ENCODE measurements at regions not wholly inside any gene's neighbourhood (a gene's known extent, or its start where the extent isn't known, plus 50 kb on each side); places are given as distances from the start of the nearest gene placed in this dataset.
"Not testable (repeated sequence)": the region's sequence is repeated elsewhere in the genome, so short reads cannot be mapped to it uniquely, and the experiment has no call there.

DNA sequence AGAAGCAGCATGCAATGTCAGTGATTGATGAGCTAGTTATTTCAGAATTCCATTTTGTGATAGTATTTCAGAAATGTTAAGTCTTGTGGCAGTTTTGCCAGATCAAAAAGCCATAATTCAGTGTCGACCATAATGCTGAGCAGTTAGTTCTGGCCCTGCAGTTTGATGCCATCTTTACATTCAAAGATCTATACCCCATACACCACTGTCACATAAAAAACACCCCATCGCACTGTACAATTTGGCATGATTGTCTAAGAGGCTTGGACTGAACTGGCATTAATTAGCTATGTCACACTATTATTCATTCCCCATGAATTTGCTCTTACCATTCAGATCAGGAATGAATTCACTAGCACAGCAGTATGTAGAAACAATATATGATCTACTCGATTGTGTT, 127.7 kb upstream of the EPHA3 start:
- DNase-seq: no peak

DNA sequence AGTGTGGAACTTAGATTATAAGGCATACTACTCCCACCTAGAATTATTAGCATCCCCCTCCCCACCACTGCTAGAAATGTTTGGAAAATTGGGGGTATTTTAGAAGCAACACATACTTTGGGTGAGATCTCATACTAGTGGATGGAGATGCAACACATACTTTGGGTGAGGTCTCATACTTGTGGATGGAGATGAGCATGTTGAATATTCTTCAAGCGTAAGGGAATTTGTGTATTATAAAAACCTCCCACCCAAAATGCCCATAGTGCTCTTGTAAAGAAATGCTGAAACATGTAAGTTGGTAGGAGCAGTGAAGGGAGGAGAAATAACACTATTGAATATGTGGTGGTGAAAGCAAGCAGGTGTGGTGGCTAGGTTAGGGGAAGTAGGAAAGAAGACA, 124.0 kb upstream of the EPHA3 start:
- DNase-seq: no peak

DNA sequence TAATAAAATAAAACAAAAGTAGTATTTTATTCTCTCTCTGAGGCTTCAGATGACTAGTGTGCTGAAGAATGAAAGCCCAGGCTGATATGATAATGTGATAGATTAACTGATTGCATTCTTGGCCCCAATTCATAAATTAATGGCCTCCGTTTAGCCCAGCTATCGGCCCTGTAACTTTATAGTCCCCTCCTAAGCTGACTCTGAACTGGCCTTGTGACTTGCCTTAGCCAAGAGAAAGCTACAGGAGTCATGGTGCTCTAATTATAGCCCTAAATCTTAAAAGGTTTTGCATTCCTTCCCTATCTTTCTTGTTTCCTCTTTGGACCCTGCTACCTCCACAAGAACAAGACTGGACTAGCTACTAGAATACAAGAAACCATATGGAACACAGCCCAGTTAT, 123.2 kb upstream of the EPHA3 start:
- no peak for DNase-seq

DNA sequence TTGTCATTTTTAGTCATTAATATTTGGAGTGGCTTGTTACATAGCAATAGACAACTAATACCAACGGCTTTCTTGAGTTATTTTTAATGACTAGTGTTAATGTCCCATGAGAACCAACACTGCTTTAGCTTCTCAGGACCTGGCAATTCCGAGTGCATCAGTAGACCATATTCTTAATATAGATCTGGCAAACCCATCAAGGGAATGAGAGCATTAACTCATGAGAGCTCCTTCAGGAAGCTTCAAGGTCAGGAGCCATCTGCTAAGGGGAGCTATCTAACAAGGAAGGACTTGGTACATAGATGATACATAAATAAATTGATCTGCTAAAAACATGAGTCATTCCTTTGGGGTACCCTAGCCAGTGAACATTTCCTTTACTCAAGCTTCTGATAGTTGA, 122.6 kb upstream of the EPHA3 start:
- DNase-seq: no peak

DNA sequence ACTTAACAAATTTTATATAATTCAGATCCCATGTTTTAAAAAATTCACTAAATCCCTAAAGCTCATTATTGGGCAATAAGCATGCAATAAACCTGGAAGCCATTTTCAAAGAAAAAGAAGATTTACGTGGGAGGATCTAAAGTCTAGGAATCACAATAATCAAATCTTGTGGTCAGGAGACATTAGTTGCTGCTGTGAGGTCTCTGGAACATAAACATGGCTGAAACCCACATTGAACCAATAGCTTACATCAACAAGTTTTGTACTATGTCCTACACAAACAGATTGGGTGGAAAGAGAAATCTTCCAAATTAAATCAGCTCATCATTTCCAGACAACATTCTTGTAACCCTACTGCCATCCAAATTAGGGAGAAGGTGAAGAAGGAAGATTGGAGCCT, 121.9 kb upstream of the EPHA3 start:
- DNase-seq: no peak

DNA sequence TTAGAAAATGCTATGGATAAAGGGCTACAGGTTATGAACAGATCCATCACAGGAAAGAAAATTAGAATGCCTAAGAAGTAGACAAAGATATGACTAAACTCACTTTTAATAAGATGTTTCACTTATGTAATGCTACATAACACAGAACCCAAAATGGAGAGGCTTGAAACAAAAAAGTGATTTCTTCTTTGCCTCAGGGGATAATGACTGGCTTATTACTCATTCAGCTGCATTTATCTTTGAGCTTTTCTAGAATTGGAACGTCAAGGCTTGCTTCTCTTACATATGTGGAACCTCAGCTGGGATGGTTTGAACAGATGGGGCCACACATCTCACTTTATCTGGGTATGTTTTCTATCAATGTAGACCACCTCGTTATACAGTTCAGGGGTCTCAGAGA, 120.6 kb upstream of the EPHA3 start:
- no peak for DNase-seq

DNA sequence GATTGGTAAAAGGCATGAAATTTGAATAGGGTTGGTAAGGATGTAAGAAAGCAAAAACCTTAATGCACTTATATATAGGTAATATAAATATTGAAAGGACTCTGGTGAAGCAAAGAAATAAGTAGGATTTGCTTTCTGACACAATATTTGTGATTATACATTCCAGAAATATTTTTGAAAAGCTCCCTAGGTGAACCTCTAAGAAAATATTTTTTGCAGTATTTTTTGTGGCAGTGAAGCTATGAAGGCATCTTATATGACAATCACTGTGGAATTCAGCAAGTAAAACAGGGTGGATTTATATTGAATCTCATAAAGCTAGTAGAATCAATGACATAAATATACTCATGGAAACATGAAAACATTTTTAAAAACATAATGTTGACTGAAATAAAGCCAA, 119.6 kb upstream of the EPHA3 start:
- DNase-seq: no peak

DNA sequence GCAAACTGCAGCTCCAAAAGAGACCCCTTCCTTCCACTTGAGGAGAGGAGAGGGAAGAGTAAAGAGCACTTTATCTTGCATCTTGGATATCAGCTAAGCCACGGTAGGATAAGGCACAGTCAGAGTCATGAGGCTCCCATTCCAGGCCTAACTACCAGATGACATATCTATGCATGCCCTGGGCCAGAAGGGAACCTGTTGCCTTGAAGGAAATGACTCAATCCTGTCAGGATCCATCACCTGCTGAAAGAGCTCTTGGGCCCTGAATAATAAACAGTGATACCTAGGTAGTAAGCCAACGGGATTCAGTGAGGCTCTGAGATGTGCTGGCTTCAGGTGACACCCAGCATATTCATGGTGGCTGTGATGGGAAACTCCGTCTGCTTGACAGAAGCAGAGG, 118.5 kb upstream of the EPHA3 start:
- no peak for DNase-seq

DNA sequence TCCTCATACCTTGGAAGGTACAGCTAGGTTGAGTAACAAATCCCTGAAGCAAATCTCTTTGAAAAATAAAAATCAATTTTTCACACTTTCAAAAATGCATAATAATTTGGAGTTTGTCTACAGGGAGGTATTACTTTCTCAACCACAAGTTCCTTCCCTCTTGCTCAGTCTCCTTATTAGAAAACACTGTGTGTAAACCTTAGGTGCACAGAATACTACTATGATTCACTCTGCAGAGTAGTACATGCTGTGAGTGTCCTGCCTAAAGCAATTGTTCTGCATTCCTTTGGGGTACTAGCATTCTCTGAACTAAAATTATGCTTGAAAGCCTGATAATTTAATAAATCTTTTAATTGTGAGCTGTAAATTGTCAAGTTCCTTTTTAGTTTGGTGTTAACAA, 115.9 kb upstream of the EPHA3 start:
- DNase-seq: no peak

DNA sequence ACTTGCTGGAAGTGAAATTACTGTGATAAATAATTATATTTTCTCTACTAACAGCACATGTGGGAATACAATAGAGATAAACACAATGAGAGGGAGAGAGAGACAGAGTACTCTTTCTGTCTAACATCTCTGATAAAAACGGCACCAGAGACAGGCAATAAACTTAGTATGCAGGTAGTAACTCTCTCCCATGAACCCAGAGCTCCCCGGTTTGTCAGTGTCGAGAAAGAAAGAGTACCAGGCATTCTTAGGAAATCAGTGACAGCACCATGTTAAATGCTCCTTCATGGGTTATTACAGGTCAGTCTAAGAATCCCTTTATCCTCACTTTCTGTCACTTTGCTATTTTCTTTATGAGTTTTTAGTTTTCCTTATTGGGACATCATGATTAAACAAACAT, 110.7 kb upstream of the EPHA3 start:
- DNase-seq: no peak

DNA sequence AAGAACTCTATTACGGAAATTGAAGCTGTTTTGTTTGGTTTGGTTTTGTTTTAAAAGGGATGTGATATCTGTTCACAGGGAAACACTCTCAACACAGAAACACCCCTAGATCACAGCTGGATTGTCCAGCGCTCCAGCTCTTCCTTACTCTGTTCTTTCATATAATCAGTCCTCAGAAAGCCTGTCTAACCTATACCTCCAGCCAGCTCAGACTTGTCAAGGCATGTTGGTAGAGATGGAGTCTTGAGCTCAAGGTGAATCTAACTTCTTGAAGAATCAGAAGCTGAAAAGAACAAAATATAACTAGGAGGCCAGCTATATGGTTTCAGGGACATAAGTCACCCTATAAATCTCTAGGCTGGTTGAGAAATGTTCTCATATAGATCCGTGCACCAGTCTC, 110.2 kb upstream of the EPHA3 start:
- no peak for DNase-seq

DNA sequence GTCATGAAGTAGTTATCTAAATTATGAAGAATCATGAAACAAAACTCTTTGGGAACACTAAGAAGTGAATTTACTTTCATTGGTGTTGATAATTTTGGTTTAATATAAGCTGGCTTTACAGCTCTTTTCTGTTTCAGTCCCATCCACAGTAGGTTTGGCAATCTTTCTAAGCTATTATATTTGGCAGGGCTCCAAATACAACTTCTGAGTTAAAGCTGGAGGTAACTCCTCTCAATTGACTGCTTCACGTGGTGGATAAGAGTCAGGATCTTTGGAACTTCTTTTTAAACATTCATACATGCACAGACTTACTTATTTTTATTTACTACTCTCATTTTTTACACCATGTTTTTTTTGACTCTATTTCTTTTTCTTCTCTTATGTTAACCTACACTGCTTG, 106.5 kb upstream of the EPHA3 start:
- DNase-seq: no peak

DNA sequence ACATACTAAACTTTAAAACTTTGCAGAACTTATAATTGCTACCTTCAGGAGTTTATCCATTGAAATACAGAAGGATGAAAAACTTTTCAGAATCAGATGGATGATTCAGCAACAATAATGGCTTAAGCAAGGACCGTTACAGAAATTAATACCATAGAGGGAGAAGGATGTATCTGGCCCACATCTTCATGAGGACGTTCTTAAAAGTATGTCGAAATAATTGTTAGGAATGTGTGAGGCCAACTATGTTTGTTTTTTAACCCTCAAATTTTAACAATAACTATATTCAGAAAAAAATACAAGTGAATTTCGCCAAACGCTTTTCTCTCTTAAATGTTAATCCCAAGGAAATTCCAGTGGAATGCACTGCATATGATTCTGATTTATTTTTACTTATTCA, 105.2 kb upstream of the EPHA3 start:
- DNase-seq: no peak

DNA sequence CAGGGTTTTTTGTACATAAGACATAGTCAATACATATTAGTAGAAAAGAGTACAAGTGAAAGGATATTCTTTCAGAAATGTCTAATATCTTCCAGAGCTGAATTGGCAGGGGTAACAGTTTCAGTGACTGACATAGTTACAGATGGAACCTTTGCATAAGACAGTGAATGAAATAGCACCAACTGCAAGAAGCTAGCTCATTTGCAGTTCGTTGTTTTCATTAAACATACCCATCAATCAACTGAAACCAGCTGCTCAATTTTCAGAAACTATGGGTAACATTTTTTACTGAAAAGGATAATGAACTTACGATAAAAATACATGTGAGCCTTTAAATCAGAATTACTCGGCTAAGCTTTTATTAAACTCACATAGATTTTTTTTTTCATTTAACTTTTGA, 93.9 kb upstream of the EPHA3 start:
- no peak for DNase-seq

DNA sequence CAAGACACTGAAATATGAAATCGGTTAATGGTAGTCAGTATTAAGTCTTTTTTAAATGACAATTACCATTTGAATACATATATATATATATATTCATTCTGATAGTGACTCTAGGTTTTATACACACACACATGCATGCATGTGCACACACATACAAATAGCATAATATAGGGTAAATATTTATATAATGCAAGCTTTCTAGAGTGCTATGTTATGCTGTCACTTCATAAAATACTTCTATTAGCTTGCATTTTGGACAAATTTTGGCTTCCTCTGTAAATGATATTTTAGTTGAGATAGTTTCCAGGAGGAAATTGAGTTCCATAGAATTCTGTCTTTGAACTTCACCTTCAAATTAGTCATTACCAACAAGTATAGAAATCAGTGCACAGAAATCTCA, 89.9 kb upstream of the EPHA3 start:
- DNase-seq: no peak

DNA sequence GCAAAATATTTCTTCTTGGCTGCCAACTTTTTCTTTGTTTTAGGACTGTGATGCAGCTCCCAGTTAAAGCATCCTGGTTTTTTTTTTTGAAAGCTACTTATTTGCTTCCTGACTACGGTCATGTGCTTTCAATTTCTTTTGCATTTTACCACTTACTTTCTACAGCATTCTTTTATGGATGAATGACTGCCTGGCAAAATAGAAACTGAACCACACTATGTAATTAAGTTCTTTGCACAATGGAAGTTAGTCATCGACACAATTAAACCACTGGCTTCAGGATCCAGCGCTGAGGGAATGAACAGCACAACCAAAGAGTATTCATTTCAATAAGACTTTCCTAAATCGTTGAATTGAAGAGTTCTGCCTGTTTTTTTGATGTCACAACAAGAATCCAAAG, 82.2 kb upstream of the EPHA3 start:
- DNase-seq: no peak

DNA sequence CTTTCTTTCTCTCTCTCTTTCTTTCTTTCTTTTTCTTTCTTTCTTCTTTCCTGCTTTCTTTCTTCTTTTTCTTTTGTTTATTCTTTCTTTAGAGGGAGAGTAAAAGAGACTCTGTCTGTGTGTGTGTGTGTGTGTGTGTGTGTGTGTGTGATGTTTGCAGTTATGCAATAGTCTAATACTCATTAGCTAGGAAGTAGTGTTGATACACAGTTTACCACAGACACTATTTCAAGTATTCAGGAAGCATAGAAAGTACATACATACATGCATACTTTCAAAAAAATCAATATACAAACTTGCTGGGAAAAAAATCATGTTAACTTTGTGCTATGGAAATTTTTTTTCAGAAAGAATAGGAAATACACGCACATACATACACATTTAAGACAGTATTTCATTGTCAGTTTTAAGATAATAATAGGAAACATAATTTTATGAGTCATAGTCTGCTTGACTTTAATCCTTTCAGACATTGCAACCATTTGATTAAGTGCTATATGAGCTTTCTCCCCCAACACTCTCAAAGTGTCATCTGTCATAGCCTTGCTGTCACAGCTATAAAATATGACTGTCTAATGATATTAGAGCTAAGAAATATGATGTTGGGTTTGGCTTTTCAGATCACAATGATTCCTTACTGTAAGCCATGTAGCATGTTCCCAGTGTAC, 74.9 kb upstream of the EPHA3 start:
- DNase-seq: no peak

DNA sequence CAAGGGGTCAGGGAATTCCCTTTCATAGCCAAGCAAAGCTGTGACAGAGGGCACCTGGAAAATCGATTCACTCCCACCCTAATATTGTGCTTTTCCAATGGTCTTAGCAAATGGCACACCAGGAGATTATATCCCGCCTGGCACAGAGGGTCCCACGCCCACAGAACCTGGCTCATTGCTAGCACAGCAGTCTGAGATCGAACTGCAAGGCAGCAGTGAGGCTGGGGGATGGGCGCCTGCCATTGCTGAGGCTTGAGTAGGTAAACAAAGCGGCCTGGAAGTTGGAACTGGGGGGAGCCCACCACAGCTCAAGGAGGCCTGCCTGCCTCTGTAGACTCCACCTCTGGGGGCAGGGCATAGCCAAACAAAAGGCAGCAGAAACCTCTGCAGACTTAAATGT, 72.7 kb upstream of the EPHA3 start:
- not testable (repeated sequence) for DNase-seq

DNA sequence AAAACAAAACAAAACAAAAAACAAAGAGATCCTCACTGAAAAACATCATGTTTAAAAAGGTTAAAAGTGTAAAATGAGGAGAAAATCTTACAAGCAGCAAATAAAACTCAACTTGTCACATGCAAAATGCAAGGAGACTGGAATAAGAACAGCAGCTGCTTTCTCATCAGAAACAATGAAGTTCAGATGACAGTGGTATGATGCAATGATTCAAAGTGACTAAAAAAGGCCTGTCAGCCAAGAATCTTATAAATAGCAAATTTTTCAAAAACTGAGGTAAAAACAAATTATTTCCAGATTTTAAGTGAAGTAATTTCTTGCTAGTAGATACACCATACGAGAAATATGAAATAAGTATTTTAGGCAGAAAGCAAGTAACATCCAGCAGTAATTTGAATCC, 68.6 kb upstream of the EPHA3 start:
- no peak for DNase-seq

DNA sequence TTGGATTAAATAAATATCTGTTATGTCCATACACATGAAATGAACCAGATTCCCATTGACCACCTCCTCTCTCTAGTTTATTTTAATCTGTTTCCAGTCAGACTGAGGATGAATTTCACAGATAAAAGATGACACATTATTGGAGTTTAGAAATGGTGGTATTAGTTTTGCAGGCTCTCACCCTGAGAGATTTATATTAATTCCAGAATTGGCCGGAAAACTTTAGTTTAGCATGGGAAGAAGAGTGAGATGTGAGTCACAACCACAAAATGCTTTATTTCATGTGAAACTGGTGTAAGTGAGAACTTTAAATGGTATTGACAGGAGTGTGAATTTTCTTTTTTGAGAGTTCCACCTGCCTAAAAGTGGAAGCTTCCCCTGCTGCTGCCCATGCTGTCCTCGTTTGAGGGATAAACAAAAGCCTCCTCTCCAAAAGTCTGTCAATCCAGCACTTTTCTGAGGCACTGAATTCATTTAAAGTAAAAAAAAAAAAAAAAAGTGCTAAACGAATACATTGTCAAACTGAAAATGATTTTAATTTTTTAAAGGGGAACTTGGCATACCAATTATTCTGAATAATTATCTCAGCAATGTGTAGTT, 65.1 kb upstream of the EPHA3 start:
- no peak for DNase-seq

DNA sequence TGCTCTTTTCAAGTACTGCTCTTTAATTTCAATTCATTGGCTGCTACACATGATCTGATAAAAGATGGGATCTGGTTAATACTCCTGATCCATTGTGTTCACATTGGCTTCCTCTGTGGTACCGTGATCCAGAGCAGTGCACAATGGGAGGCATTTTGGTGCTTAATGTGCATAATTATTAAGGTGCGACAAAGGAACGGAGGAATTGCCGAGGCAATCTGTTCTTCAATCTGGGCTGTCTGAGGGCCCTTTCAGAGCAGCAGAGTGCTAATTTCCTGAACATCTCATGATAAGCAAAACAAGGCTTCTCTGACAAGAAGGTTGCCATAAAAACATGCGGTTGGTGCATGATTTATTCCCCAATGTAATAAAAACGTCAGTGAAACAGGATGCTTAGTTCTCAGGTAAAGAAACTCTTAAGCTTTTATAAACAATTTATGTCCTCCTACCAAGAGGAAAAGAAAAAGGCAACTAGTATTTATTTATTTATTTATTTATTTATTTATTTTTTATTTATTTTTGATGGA, 64.0 kb upstream of the EPHA3 start:
- no peak for DNase-seq

DNA sequence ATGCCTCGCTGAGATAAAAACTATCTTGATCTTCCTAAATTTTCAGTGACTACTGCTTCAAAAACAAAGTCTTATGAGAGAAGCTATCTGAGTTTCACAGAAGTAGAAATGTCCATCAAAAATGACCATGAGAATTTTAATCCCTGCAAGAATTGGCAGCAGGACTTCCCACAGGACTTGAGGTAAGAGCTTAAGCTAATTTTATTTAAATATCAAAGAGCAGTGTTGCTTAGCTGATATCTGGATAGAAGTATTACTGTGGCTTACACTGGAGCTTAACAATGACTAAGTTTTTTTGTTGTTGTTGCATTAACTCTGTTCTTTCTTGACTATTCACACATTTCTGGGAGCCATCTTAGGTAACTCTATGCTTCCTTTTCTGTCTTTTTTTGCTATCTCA, 60.8 kb upstream of the EPHA3 start:
- no peak for DNase-seq

DNA sequence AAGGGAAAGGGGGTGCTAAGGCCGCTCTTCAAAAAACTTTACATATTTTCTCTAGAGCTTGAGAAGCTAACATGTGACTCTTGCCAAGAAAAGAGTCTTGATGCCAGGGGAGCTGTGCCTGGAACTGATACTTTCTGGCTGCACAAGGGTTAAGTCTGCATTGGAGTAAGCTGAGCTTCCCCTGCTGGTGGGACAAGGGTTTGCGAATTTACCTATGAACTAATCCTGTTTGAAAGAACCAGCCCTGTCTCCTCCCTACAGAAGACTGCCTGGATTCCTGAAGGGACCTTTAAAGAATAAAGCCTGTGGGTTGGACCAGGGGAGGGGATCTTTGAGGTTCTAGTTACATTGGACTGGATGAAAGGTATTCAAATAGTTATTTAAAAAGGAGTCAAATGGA, 58.3 kb upstream of the EPHA3 start:
- no peak for DNase-seq

DNA sequence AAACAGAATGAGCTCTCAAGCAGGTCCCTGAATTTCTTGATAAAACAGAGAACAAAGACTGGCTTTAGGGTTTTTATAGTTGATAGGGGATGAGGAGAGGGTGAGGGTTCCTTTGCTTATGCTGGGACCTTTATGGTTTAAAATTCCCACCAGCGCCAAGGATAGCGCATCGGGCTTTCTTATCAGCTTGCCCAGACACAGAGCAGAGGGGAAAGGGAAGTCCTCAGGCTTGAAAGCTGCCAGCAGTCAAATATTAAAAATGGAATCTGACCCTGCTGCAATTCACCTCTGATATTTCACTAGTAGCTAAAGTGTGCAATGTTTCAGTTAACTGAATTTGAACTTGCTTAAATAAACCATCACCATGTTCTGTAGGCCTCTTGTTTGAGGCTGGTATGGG, 55.0 kb upstream of the EPHA3 start:
- no peak for DNase-seq

DNA sequence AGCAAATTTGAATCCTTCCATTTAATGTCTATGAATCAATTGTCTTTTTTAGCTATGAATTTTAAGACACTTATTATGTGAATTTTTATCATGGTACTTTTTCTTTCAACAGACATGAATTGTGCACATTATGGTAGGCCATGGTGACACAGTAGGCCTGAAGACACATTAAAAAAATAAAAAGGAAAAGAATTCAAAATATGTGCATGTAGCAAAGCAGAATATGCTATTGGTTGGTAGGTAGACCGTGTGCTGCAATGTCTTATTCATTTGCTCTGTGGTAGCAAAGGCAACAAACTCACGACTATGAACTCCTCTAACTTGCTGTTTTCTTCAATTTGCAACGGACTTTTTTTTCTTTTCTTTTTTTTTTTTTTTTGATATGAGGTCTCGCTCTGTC, 50.0 kb upstream of the EPHA3 start:
- no peak for DNase-seq

Data from left hindlimb (tissue), 1 donor.